ENCODE measurements at regions not wholly inside any gene's neighbourhood (a gene's known extent, or its start where the extent isn't known, plus 50 kb on each side); places are given as distances from the start of the nearest gene placed in this dataset.

DNA sequence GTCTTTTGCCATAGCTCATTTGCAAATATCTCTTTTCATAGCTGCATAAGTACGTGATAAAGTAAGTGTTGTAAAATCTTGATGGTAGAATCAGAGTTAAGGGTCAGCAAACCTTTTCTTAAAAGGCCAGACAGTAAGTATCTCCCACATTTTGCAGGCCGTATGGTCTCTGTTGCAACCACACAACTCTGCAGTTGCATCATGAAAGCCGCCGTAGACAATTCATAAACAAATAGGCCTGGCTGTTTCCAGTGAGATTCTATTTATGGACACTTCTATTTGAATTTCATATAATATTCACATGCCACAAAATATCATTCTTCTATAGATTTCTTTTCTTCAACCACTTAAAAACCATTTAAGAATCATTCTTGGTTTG is 248.5 kb downstream of the TLE3 start:
- Histone ChIP-seq H4K20me1 (ENCODE audit: insufficient read depth, low read length) (no peaks in the 10 kb centered on the region), H2AFZ (ENCODE audit: low read length) (no peak overlapping the region), H3F3A (ENCODE audit: insufficient read depth, low read length) (no peaks in the 10 kb centered on the region), H3K27ac (ENCODE audit: low read depth, low read length, poor library complexity, severe bottlenecking) (no peak overlapping the region), H3K9ac (ENCODE audit: low read length) (no peak overlapping the region), H3K4me1 (ENCODE audit: insufficient read depth, low read length, severe bottlenecking) (no peaks in the 10 kb centered on the region), H3K36me3 (ENCODE audit: insufficient read depth, low read length) (no peaks in the 10 kb centered on the region; the same call in 1 of the 2 replicates), H3K79me2 (ENCODE audit: insufficient read depth, low read length) (no peaks in the 10 kb centered on the region), H3K4me2 (ENCODE audit: low read length) (no peak overlapping the region), H3K9me3 (ENCODE audit: low read length) (no peaks in the 10 kb centered on the region; the same call in 1 of the 2 replicates), H3K27me3 (ENCODE audit: insufficient read depth, low read length) (no peaks in the 10 kb centered on the region), H3K4me3 (ENCODE audit: low read depth, low read length, poor library complexity, severe bottlenecking) (no peak overlapping the region), H3K9me2 (ENCODE audit: low read depth, low read length) (no peaks in the 10 kb centered on the region)
- no peak for TF ChIP-seq CTCF (IDR thresholded peaks at IDR 0.05; ENCODE audit: low read length)

DNA sequence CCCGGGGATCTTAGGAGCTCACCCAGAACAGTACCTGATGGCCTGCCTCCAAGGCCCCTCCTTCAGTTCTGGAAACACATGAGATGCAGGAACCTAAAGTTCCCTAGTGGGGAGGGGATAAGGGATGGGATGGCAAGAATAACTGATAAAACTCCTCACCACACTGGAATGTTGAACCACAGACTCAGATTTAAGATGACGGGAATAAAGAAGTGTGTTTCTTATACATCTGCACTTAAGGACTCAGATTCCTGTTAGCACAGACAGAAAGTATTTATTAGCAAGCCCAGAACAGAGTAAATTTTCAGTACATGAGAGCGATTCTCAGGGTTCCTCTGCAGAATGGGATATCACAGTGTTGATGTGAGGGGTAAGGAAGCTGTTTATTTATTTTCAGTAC is 245.2 kb downstream of the TLE3 start:
- Histone ChIP-seq H3K4me1 (ENCODE audit: insufficient read depth, low read length, severe bottlenecking) (peaks cover 17% of the 10 kb centered on the region), H3F3A (ENCODE audit: insufficient read depth, low read length) (no peaks in the 10 kb centered on the region), H3K9me2 (ENCODE audit: low read depth, low read length) (no peaks in the 10 kb centered on the region), H4K20me1 (ENCODE audit: insufficient read depth, low read length) (no peaks in the 10 kb centered on the region), H3K79me2 (ENCODE audit: insufficient read depth, low read length) (no peaks in the 10 kb centered on the region), H3K27ac (ENCODE audit: low read depth, low read length, poor library complexity, severe bottlenecking) (no peak overlapping the region), H3K4me2 (ENCODE audit: low read length) (no peak overlapping the region), H3K9ac (ENCODE audit: low read length) (no peak overlapping the region), H3K9me3 (ENCODE audit: low read length) (no peaks in the 10 kb centered on the region; the same call in 1 of the 2 replicates), H3K27me3 (ENCODE audit: insufficient read depth, low read length) (no peaks in the 10 kb centered on the region), H3K36me3 (ENCODE audit: insufficient read depth, low read length) (no peaks in the 10 kb centered on the region; the same call in 1 of the 2 replicates), H3K4me3 (ENCODE audit: low read depth, low read length, poor library complexity, severe bottlenecking) (no peak overlapping the region), H2AFZ (ENCODE audit: low read length) (no peak overlapping the region)
- TF ChIP-seq EZH2 (IDR thresholded peaks at IDR 0.05; ENCODE audit: borderline replicate concordance, low read length): no peak
- TF ChIP-seq CTCF (IDR thresholded peaks at IDR 0.05; ENCODE audit: low read length): no peak

- TF ChIP-seq EZH2 (IDR thresholded peaks at IDR 0.05; ENCODE audit: borderline replicate concordance, low read length): no peak
- no peak for TF ChIP-seq CTCF (IDR thresholded peaks at IDR 0.05; ENCODE audit: low read length)
- H3K27me3 ChIP-seq (ENCODE audit: insufficient read depth, low read length): no peaks in the 10 kb centered on the region
- H3K27ac ChIP-seq (ENCODE audit: low read depth, low read length, poor library complexity, severe bottlenecking): no peak overlapping the region
- no peaks in the 10 kb centered on the region for H4K20me1 ChIP-seq (ENCODE audit: insufficient read depth, low read length)
- H3K4me1 ChIP-seq (ENCODE audit: insufficient read depth, low read length, severe bottlenecking): peaks cover 22% of the 10 kb centered on the region
- no peaks in the 10 kb centered on the region for H3F3A ChIP-seq (ENCODE audit: insufficient read depth, low read length)
- H3K4me2 ChIP-seq (ENCODE audit: low read length): no peak overlapping the region
- H3K4me3 ChIP-seq (ENCODE audit: low read depth, low read length, poor library complexity, severe bottlenecking): no peak overlapping the region
- no peak overlapping the region for H2AFZ ChIP-seq (ENCODE audit: low read length)
- H3K9me3 ChIP-seq (ENCODE audit: low read length): no peaks in the 10 kb centered on the region; the same call in 1 of the 2 replicates
- H3K79me2 ChIP-seq (ENCODE audit: insufficient read depth, low read length): no peaks in the 10 kb centered on the region
- H3K36me3 ChIP-seq (ENCODE audit: insufficient read depth, low read length): no peaks in the 10 kb centered on the region; the same call in 1 of the 2 replicates
- H3K9me2 ChIP-seq (ENCODE audit: low read depth, low read length): no peaks in the 10 kb centered on the region
- no peak overlapping the region for H3K9ac ChIP-seq (ENCODE audit: low read length)
Observed at GRCh38 chr15:69852916-69853315, 244.8 kb downstream of the TLE3 start.
